DND-41 (cell line): ENCODE measurements at regions not wholly inside any gene's neighbourhood (a gene's known extent, or its start where the extent isn't known, plus 50 kb on each side); places are given as distances from the start of the nearest gene placed in this dataset.

ENCODE experiments used
- EZH2 ChIP-seq: IDR thresholded peaks from 3 replicates; pipeline ENCODE4 v1.6.1; 2012; ENCODE audit warnings: borderline replicate concordance, low read depth, mild to moderate bottlenecking, moderate library complexity, low read length, inconsistent platforms; ENCODE audit not compliant: severe bottlenecking
- TF ChIP-seq, protein P1 (sequence below): IDR thresholded peaks from 2 replicates; pipeline ENCODE4 v1.5.1; 2012; ENCODE audit warnings: borderline replicate concordance, low read length, moderate library complexity, mild to moderate bottlenecking; ENCODE audit not compliant: poor library complexity, severe bottlenecking; ENCODE audit errors: extremely low read depth

DNA sequence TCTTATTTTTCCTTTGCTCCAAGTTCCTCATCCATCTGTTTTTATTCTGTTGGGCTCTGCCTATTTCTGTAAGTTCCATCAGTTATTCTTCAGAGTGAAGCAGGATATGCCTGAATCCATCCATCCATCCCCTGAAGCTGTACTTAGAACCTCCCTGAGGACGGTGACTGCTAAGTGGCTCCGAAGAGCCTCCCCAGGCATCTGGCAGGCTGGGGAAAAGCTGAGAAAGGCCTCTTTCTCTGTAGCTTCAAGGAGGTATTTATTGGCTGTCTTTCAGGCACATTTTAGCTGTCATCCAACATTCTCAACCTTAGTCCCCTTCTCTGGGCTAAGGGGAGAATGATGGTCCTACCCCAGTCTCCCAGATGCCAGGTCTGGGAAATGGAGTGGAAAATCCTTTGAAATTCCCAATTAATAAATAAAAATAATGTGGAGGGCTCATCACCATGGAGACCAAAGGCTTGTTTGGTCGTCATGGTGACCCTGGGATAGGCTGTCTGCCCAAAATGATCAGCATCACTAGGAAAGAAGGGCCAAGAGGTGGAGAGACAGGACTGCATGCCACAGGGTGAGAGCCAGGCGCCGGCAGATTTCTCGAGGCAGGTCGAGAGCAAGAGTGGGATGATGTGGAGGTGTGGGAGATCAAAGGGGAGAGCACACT, 82.0 kb downstream of the UBIAD1 start:
- TF ChIP-seq EZH2 = no peak
- TF ChIP-seq, protein P1, sequence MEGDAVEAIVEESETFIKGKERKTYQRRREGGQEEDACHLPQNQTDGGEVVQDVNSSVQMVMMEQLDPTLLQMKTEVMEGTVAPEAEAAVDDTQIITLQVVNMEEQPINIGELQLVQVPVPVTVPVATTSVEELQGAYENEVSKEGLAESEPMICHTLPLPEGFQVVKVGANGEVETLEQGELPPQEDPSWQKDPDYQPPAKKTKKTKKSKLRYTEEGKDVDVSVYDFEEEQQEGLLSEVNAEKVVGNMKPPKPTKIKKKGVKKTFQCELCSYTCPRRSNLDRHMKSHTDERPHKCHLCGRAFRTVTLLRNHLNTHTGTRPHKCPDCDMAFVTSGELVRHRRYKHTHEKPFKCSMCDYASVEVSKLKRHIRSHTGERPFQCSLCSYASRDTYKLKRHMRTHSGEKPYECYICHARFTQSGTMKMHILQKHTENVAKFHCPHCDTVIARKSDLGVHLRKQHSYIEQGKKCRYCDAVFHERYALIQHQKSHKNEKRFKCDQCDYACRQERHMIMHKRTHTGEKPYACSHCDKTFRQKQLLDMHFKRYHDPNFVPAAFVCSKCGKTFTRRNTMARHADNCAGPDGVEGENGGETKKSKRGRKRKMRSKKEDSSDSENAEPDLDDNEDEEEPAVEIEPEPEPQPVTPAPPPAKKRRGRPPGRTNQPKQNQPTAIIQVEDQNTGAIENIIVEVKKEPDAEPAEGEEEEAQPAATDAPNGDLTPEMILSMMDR = no peak
